Tibial artery (tissue), 4 donors: ENCODE measurements at regions not wholly inside any gene's neighbourhood (a gene's known extent, or its start where the extent isn't known, plus 50 kb on each side); places are given as distances from the start of the nearest gene placed in this dataset.

Source experiments
- DNase-seq, 2 donors: peaks; one replicate each; pipeline ENCODE4 v3.0.0-alpha.2; 2019
- H3K27ac ChIP-seq, 2 donors: fragments of 200-600 bp; sonication (generic) in 1 of 2; 1 replicate in 1 of 2; 2 replicates in 1 of 2; pipeline ENCODE4 v1.5.1; 2018 to 2019; ENCODE audit warnings: mild to moderate bottlenecking in 1 of 2
- H3K27me3 ChIP-seq, 2 donors: fragments of 200-600 bp; sonication (generic) in 1 of 2; one replicate each; pipeline versions ENCODE4 v1.5.1 to v1.6.0; 2016 to 2019
- H3K36me3 ChIP-seq, 3 donors: fragments of 200-600 bp; sonication (generic) in 2 of 3; one replicate each; pipeline ENCODE4 v1.5.1; 2016 to 2019; ENCODE audit warnings: mild to moderate bottlenecking in 2 of 3
- H3K4me1 ChIP-seq, 4 donors: fragments of 200-600 bp; sonication (generic) in 2 of 4; 1 replicate in 3 of 4; 2 replicates in 1 of 4; pipeline ENCODE4 v1.5.1; 2016 to 2019
- H3K4me3 ChIP-seq, 2 donors: fragments of 200-600 bp; sonication (generic) in 1 of 2; 1 replicate in 1 of 2; 2 replicates in 1 of 2; pipeline ENCODE4 v1.5.1; 2018 to 2019; ENCODE audit warnings: mild to moderate bottlenecking in 2 of 2
- H3K9me3 ChIP-seq, 3 donors: fragments of 200-600 bp; sonication (generic) in 1 of 3; one replicate each; pipeline ENCODE4 v1.5.1; 2016 to 2019
- CTCF ChIP-seq, 2 experiments: fragments of 200-600 bp in 1 of 2; fragments of 450-650 bp in 1 of 2; IDR thresholded peaks; one replicate each; pipeline ENCODE4 v1.5.1; 2017 to 2019; ENCODE audit warnings: antibody characterized with exemption in 2 of 2, mild to moderate bottlenecking in 1 of 2, moderate library complexity in 1 of 2
- intact Hi-C: fragments of 100-400 bp; cut with DNase I; formaldehyde crosslinking; loops from one replicate; pipeline ENCODE4 v1.15.0; 2023; ENCODE audit warnings: low total_unique reads

- Histone ChIP-seq H3K4me3 (no peak overlapping the region), H3K27ac (no peak overlapping the region), H3K27me3 (no peaks in the 10 kb centered on the region), H3K36me3 (no peaks in the 10 kb centered on the region), H3K4me1 (no peaks in the 10 kb centered on the region), H3K9me3 (peaks cover 0 to under 1% (median 0%) of the 10 kb centered on the region in 3 donors)
- no peak for TF ChIP-seq CTCF (IDR thresholded peaks at IDR 0.05)
- intact Hi-C loops: no loop called here
- no peak for DNase-seq
Observed at GRCh38 chrX:148134578-148134977, 153.4 kb downstream of the FMR1NB start.

GRCh38 chrX:148135738-148136137, 154.6 kb downstream of the FMR1NB start:
- no peak for TF ChIP-seq CTCF (IDR thresholded peaks at IDR 0.05)
- no peak for DNase-seq
- H3K9me3 ChIP-seq: peaks cover 0 to 4% (median 0%) of the 10 kb centered on the region in 3 donors
- H3K36me3 ChIP-seq: no peaks in the 10 kb centered on the region
- no peaks in the 10 kb centered on the region for H3K27me3 ChIP-seq
- intact Hi-C loops: no loop called here
- no peak overlapping the region for H3K27ac ChIP-seq
- H3K4me3 ChIP-seq: no peak overlapping the region
- H3K4me1 ChIP-seq: no peaks in the 10 kb centered on the region

GRCh38 chrX:148146121-148146520, 165.0 kb downstream of the FMR1NB start:
- no peak overlapping the region for H3K4me3 ChIP-seq
- no peaks in the 10 kb centered on the region for H3K4me1 ChIP-seq
- no peak overlapping the region for H3K27ac ChIP-seq
- no peaks in the 10 kb centered on the region for H3K36me3 ChIP-seq
- no peaks in the 10 kb centered on the region for H3K9me3 ChIP-seq
- TF ChIP-seq CTCF (IDR thresholded peaks at IDR 0.05): no peak
- no peaks in the 10 kb centered on the region for H3K27me3 ChIP-seq
- intact Hi-C loops: no loop called here
- DNase-seq: no peak

GRCh38 chrX:148156986-148157385, 175.8 kb downstream of the FMR1NB start:
- Histone ChIP-seq H3K36me3 (no peaks in the 10 kb centered on the region), H3K4me3 (no peak overlapping the region), H3K27me3 (no peaks in the 10 kb centered on the region), H3K9me3 (no peaks in the 10 kb centered on the region), H3K4me1 (no peaks in the 10 kb centered on the region), H3K27ac (no peak overlapping the region)
- no peak for DNase-seq
- TF ChIP-seq CTCF (IDR thresholded peaks at IDR 0.05): no peak
- intact Hi-C loops: no loop called here

GRCh38 chrX:148159796-148160195, 178.7 kb downstream of the FMR1NB start:
- Histone ChIP-seq H3K4me1 (no peaks in the 10 kb centered on the region), H3K4me3 (no peak overlapping the region), H3K9me3 (no peaks in the 10 kb centered on the region), H3K27ac (no peak overlapping the region), H3K27me3 (no peaks in the 10 kb centered on the region), H3K36me3 (no peaks in the 10 kb centered on the region)
- intact Hi-C loops: no loop called here
- TF ChIP-seq CTCF (IDR thresholded peaks at IDR 0.05): no peak
- no peak for DNase-seq

- Histone ChIP-seq H3K36me3 (no peaks in the 10 kb centered on the region), H3K4me1 (no peaks in the 10 kb centered on the region), H3K27ac (no peak overlapping the region), H3K4me3 (no peak overlapping the region), H3K9me3 (no peaks in the 10 kb centered on the region), H3K27me3 (no peaks in the 10 kb centered on the region)
- TF ChIP-seq CTCF (IDR thresholded peaks at IDR 0.05): no peak
- no peak for DNase-seq
- intact Hi-C loops: no loop called here
Observed at GRCh38 chrX:148161701-148162100, 180.6 kb downstream of the FMR1NB start.
